Upper lobe of right lung (tissue), 1 donor: ENCODE measurements at regions not wholly inside any gene's neighbourhood (a gene's known extent, or its start where the extent isn't known, plus 50 kb on each side); places are given as distances from the start of the nearest gene placed in this dataset.

Experiments used
- ATAC-seq: fragments of 200-7000 bp; cut with Tn5 transposase; one replicate; pipeline ENCODE4 v1.9.1; 2020; ENCODE audit warnings: mild to moderate bottlenecking, moderate library complexity
- DNase-seq: peaks from one replicate; pipeline ENCODE4 v3.0.0-alpha.2; 2020
- H3K27ac ChIP-seq: fragments of 200-600 bp; one replicate; pipeline ENCODE4 v1.8.0; 2022
- H3K27me3 ChIP-seq: fragments of 200-600 bp; one replicate; pipeline ENCODE4 v1.8.0; 2022; ENCODE audit warnings: mild to moderate bottlenecking
- H3K36me3 ChIP-seq: fragments of 200-600 bp; one replicate; pipeline ENCODE4 v1.8.0; 2022
- H3K4me1 ChIP-seq: fragments of 200-600 bp; one replicate; pipeline ENCODE4 v1.8.0; 2022
- H3K4me3 ChIP-seq: fragments of 200-600 bp; one replicate; pipeline ENCODE4 v1.8.0; 2022; ENCODE audit warnings: mild to moderate bottlenecking
- H3K9me3 ChIP-seq: fragments of 200-600 bp; one replicate; pipeline ENCODE4 v1.8.0; 2022
- CTCF ChIP-seq: fragments of 200-600 bp; IDR thresholded peaks from one replicate; pipeline ENCODE4 v1.8.0; 2022; ENCODE audit warnings: antibody characterized with exemption
- intact Hi-C: fragments of 100-400 bp; cut with DNase I; formaldehyde crosslinking; loops from one replicate; pipeline ENCODE4 v1.11.0; 2022
- donor health status: DM: no; HTN: yes; CAD: no; lungs with severe emphysema.

- no peak overlapping the region for H3K27ac ChIP-seq
- no peaks in the 10 kb centered on the region for H3K9me3 ChIP-seq
- H3K4me3 ChIP-seq = no peak overlapping the region
- DNase-seq (no peak), ATAC-seq (no peak)
- no peaks in the 10 kb centered on the region for H3K36me3 ChIP-seq
- intact Hi-C loops = no loop called here
- H3K4me1 ChIP-seq = no peaks in the 10 kb centered on the region
- peaks cover 6% of the 10 kb centered on the region for H3K27me3 ChIP-seq
- no peak for TF ChIP-seq CTCF
Measured at GRCh38 chr16:66079671-66080334, 286.7 kb upstream of the CDH5 start.

- no peak for TF ChIP-seq CTCF
- Histone ChIP-seq H3K9me3 (no peaks in the 10 kb centered on the region), H3K4me3 (no peak overlapping the region), H3K36me3 (no peaks in the 10 kb centered on the region), H3K4me1 (no peaks in the 10 kb centered on the region), H3K27ac (no peak overlapping the region), H3K27me3 (peaks cover 2% of the 10 kb centered on the region)
- ATAC-seq = peak; percentile 75
- intact Hi-C loops = no loop called here
- DNase-seq = peak; percentile 68
Measured at GRCh38 chr16:66070140-66070917, 296.2 kb upstream of the CDH5 start.

- intact Hi-C loops = no loop called here
- no peak for ATAC-seq
- Histone ChIP-seq H3K27ac (no peak overlapping the region), H3K27me3 (no peaks in the 10 kb centered on the region), H3K36me3 (no peaks in the 10 kb centered on the region), H3K4me3 (no peak overlapping the region), H3K9me3 (no peaks in the 10 kb centered on the region), H3K4me1 (no peaks in the 10 kb centered on the region)
- DNase-seq = no peak
- no peak for TF ChIP-seq CTCF
Measured at GRCh38 chr16:66069587-66069986, 296.9 kb upstream of the CDH5 start.

GRCh38 chr16:66066404-66066803 lies 300.1 kb upstream of the CDH5 start:
- DNase-seq (no peak), ATAC-seq (no peak)
- H3K27ac ChIP-seq = no peak overlapping the region
- no peak for TF ChIP-seq CTCF
- no peaks in the 10 kb centered on the region for H3K9me3 ChIP-seq
- H3K4me1 ChIP-seq = no peaks in the 10 kb centered on the region
- H3K27me3 ChIP-seq = no peaks in the 10 kb centered on the region
- intact Hi-C loops = no loop called here
- no peak overlapping the region for H3K4me3 ChIP-seq
- H3K36me3 ChIP-seq = no peaks in the 10 kb centered on the region

- ATAC-seq = no peak
- H3K9me3 ChIP-seq = no peaks in the 10 kb centered on the region
- intact Hi-C loops = no loop called here
- no peak overlapping the region for H3K27ac ChIP-seq
- DNase-seq = no peak
- H3K36me3 ChIP-seq = no peaks in the 10 kb centered on the region
- H3K27me3 ChIP-seq = no peaks in the 10 kb centered on the region
- H3K4me3 ChIP-seq = no peak overlapping the region
- H3K4me1 ChIP-seq = no peaks in the 10 kb centered on the region
- no peak for TF ChIP-seq CTCF
Measured at GRCh38 chr16:66065925-66066324, 300.6 kb upstream of the CDH5 start.
